ENCODE measurements at regions not wholly inside any gene's neighbourhood (a gene's known extent, or its start where the extent isn't known, plus 50 kb on each side); places are given as distances from the start of the nearest gene placed in this dataset.

DNA sequence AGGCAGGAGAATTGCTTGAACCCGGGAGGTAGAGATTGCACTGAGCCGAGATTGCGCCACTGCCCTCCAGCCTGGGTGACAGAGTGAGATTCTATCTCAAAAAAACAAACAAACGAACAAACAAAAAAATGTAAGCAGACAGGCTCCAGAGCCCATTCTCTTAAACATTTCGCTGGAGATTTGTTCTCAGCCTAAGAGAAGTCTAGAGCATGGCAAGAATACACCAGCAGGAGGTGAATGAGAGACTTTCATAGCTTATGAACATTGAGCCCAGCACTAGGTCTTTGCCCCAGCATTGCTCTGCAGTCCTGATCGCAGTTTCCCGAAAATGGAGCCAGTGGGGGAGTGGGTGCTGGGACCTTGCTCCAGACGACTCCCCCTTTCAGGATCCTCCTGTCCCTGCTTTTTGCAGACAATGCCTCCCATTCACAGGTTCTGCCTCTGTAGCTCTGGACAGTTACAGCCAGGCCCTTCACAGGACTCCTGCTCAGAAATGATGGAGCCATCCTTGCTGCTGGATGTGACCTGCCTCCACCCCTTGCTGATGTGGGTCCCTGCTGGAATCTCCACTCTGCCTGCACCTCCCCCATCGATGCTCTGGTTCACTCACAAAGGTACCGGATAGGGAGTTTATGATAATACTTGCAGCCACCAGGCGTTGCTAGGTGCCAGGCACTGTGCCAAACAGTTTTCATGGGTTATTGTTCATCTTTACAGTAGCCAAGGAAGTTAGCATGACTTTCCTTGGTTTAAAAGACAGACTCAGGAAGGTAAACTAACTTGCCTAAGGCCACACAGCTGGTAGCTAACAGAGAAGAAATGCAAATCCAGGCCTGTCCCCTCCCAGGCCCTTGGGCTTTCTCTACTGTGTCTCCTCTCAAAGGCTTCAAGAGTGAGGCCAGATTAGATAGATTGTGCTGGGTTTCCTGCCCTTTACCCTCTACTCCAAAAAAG lies 329.7 kb upstream of the TLE3 start:
- Histone ChIP-seq H3K27me3 (no peaks in the 10 kb centered on the region), H3K27ac (no peak overlapping the region), H3K4me1 (peaks cover 0 to 4% (median 0%) of the 10 kb centered on the region in 4 donors), H3K36me3 (no peaks in the 10 kb centered on the region), H3K9me3 (peaks cover 0 to 4% (median 0%) of the 10 kb centered on the region in 4 donors), H3K4me3 (no peak overlapping the region)
- DNase-seq, result no peak
- intact Hi-C loops (cut with DNase I; ENCODE audit: low total_unique reads), result no loop called here
- WGBS, 5 donors, result 62 to 77% (median 71%) methylated on average over 11 of the region's 11 CpGs
- TF ChIP-seq POLR2A (IDR thresholded peaks at IDR 0.05), result no peak
- no peak for TF ChIP-seq EP300 (IDR thresholded peaks at IDR 0.05)
- no peak for TF ChIP-seq CTCF (IDR thresholded peaks at IDR 0.05)
- TF ChIP-seq POLR2AphosphoS5 (IDR thresholded peaks at IDR 0.05), result no peak

DNA sequence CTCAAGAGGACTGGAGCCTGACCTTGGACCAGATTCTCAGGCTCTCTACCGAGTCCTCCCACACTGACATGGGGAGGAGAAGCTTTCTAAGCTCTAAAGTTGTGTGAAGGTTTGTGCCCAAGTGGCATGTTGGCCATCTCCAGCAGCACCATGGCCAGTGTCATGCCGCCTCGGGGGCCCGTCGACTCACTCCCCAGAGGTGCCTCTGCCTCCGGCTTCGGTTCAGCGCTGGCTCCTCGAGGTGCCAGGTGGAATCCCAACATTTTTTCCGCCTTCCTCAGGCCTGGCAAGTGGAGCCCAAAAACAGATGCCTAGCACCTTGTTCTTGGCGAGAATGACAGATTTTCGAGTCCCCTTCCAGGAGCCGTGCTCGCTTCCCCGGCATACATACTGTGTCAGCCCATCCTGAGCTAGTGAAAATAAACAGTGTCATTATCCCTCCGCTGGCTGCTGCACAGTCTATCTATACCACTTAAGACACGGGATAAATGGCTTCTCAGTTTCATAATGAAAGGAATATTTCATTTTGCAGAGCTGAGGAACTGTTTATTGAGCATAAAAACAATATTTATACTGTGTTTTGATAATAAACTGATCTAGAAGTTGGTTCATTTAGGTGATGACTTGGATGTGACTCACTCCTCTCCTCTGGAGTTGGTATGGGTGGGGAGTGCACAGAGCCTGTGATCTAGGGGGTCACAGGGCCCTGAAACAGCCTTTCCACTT lies 328.5 kb upstream of the TLE3 start:
- DNase-seq, result no peak
- H3K27ac ChIP-seq, result no peak overlapping the region
- peaks cover 0 to 8% (median 0%) of the 10 kb centered on the region in 4 donors for H3K4me1 ChIP-seq
- H3K36me3 ChIP-seq, result no peaks in the 10 kb centered on the region
- TF ChIP-seq EP300 (IDR thresholded peaks at IDR 0.05), result no peak
- no peak for TF ChIP-seq POLR2AphosphoS5 (IDR thresholded peaks at IDR 0.05)
- TF ChIP-seq CTCF (IDR thresholded peaks at IDR 0.05), result no peak
- no peak for TF ChIP-seq POLR2A (IDR thresholded peaks at IDR 0.05)
- WGBS, 5 donors, result 83 to 89% (median 87%) methylated on average over 16 to 17 of the region's 17 CpGs
- intact Hi-C loops (cut with DNase I; ENCODE audit: low total_unique reads), result no loop called here
- no peaks in the 10 kb centered on the region for H3K27me3 ChIP-seq
- peaks cover 0 to 4% (median 0%) of the 10 kb centered on the region in 4 donors for H3K9me3 ChIP-seq
- no peak overlapping the region for H3K4me3 ChIP-seq

- TF ChIP-seq EP300 (IDR thresholded peaks at IDR 0.05) (no peak), POLR2A (IDR thresholded peaks at IDR 0.05) (no peak), POLR2AphosphoS5 (IDR thresholded peaks at IDR 0.05) (no peak), CTCF (IDR thresholded peaks at IDR 0.05) (no peak)
- 60 to 82% (median 69%) methylated on average over 4 of the region's 4 CpGs for WGBS, 5 donors
These were observed 327.3 kb upstream of the TLE3 start for GRCh38 chr15:70424937-70425411.

GRCh38 chr15:70423267-70423666 lies 325.6 kb upstream of the TLE3 start:
- no peak for TF ChIP-seq POLR2A (IDR thresholded peaks at IDR 0.05)
- no peak for TF ChIP-seq EP300 (IDR thresholded peaks at IDR 0.05)
- no peak for TF ChIP-seq CTCF (IDR thresholded peaks at IDR 0.05)
- 80 to 91% (median 85%) methylated on average over 2 of the region's 2 CpGs for WGBS, 5 donors

More at GRCh38 chr15:70424937-70425411, 327.3 kb upstream of the TLE3 start:
- Histone ChIP-seq H3K27me3 (no peaks in the 10 kb centered on the region), H3K4me1 (peaks cover 0 to 18% (median 5%) of the 10 kb centered on the region in 4 donors), H3K27ac (no peak overlapping the region), H3K9me3 (peaks cover 0 to 4% (median 0%) of the 10 kb centered on the region in 4 donors), H3K36me3 (no peaks in the 10 kb centered on the region), H3K4me3 (no peak overlapping the region)
- DNase-seq, result no peak
- intact Hi-C loops (cut with DNase I; ENCODE audit: low total_unique reads), result no loop called here

More at GRCh38 chr15:70423267-70423666, 325.6 kb upstream of the TLE3 start:
- no peak for DNase-seq
- H3K27ac ChIP-seq, result no peak overlapping the region
- no peaks in the 10 kb centered on the region for H3K9me3 ChIP-seq
- H3K36me3 ChIP-seq, result no peaks in the 10 kb centered on the region
- no peaks in the 10 kb centered on the region for H3K27me3 ChIP-seq
- H3K4me1 ChIP-seq, result peaks cover 0 to 18% (median 5%) of the 10 kb centered on the region in 4 donors
- no peak overlapping the region for H3K4me3 ChIP-seq
- intact Hi-C loops (cut with DNase I; ENCODE audit: low total_unique reads), result no loop called here

Data from stomach (tissue), 8 donors.